ENCODE measurements at regions not wholly inside any gene's neighbourhood (a gene's known extent, or its start where the extent isn't known, plus 50 kb on each side); places are given as distances from the start of the nearest gene placed in this dataset.

- no peak for TF ChIP-seq CTCF (IDR thresholded peaks at IDR 0.05)
- H3K4me1 ChIP-seq = no peaks in the 10 kb centered on the region
- ATAC-seq = no peak
These were observed 675.1 kb downstream of the UQCRFS1 start for GRCh38 chr19:28537896-28538295.

GRCh38 chr19:28537079-28537478 lies 675.9 kb downstream of the UQCRFS1 start:
- Histone ChIP-seq H3K27me3 (no peaks in the 10 kb centered on the region), H3K4me3 (no peak overlapping the region), H3K36me3 (no peaks in the 10 kb centered on the region), H3K9me3 (peaks cover 12% of the 10 kb centered on the region), H3K4me1 (no peaks in the 10 kb centered on the region), H3K27ac (no peak overlapping the region)
- intact Hi-C loops (cut with DNase I) = no loop called here
- ATAC-seq = no peak
- DNase-seq = no peak
- no peak for TF ChIP-seq CTCF (IDR thresholded peaks at IDR 0.05)

More at GRCh38 chr19:28537896-28538295, 675.1 kb downstream of the UQCRFS1 start:
- intact Hi-C loops (cut with DNase I) = no loop called here
- Histone ChIP-seq H3K27me3 (no peaks in the 10 kb centered on the region), H3K27ac (no peak overlapping the region), H3K9me3 (peaks cover 12% of the 10 kb centered on the region), H3K4me3 (no peak overlapping the region), H3K36me3 (no peaks in the 10 kb centered on the region)
- DNase-seq = no peak

- TF ChIP-seq CTCF (IDR thresholded peaks at IDR 0.05) = no peak
- ATAC-seq = no peak
- Histone ChIP-seq H3K36me3 (no peaks in the 10 kb centered on the region), H3K4me1 (no peaks in the 10 kb centered on the region), H3K4me3 (no peak overlapping the region), H3K9me3 (peaks cover 12% of the 10 kb centered on the region), H3K27me3 (no peaks in the 10 kb centered on the region), H3K27ac (no peak overlapping the region)
- no peak for DNase-seq
- intact Hi-C loops (cut with DNase I) = no loop called here
These were observed 677.6 kb downstream of the UQCRFS1 start for GRCh38 chr19:28535352-28535775.

- intact Hi-C loops (cut with DNase I) = no loop called here
These were observed 678.1 kb downstream of the UQCRFS1 start for GRCh38 chr19:28534766-28535351.

GRCh38 chr19:28532765-28533341 lies 680.1 kb downstream of the UQCRFS1 start:
- H3K27me3 ChIP-seq = no peaks in the 10 kb centered on the region
- H3K4me3 ChIP-seq = no peak overlapping the region
- H3K36me3 ChIP-seq = no peaks in the 10 kb centered on the region
- TF ChIP-seq CTCF (IDR thresholded peaks at IDR 0.05) = no peak
- H3K9me3 ChIP-seq = peaks cover 11% of the 10 kb centered on the region
- no peak overlapping the region for H3K27ac ChIP-seq
- ATAC-seq = no peak
- intact Hi-C loops (cut with DNase I) = no loop called here
- DNase-seq = no peak
- H3K4me1 ChIP-seq = no peaks in the 10 kb centered on the region

More at GRCh38 chr19:28534766-28535351, 678.1 kb downstream of the UQCRFS1 start:
- no peak for ATAC-seq
- no peak overlapping the region for H3K4me3 ChIP-seq
- H3K9me3 ChIP-seq = peaks cover 12% of the 10 kb centered on the region
- no peaks in the 10 kb centered on the region for H3K27me3 ChIP-seq
- H3K36me3 ChIP-seq = no peaks in the 10 kb centered on the region
- H3K27ac ChIP-seq = no peak overlapping the region
- no peak for DNase-seq
- TF ChIP-seq CTCF (IDR thresholded peaks at IDR 0.05) = no peak
- H3K4me1 ChIP-seq = no peaks in the 10 kb centered on the region

All from upper lobe of right lung (tissue), 1 donor.